ENCODE measurements at regions not wholly inside any gene's neighbourhood (a gene's known extent, or its start where the extent isn't known, plus 50 kb on each side); places are given as distances from the start of the nearest gene placed in this dataset.
"Not testable (repeated sequence)": the region's sequence is repeated elsewhere in the genome, so short reads cannot be mapped to it uniquely, and the experiment has no call there.

DNA sequence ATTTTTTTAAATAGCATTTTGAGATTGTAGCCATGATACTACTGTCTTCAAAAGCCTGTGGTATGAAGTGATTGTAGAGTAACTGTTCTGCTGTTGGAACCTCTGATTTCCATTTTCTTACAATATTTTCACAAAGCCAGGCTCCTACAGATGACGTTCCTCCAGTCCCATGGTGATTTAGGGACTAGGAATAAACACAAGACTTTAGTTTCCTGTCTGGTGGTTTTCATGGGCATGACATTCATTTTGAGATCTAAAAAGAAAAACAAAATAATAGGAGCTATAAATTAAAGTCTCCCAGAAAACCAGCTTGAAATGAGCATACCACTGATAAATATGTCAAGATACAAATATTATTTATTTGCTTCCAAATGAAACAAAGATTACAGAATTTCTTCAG is 1223.5 kb upstream of the CELF4 start:
- DNase-seq = no peak

DNA sequence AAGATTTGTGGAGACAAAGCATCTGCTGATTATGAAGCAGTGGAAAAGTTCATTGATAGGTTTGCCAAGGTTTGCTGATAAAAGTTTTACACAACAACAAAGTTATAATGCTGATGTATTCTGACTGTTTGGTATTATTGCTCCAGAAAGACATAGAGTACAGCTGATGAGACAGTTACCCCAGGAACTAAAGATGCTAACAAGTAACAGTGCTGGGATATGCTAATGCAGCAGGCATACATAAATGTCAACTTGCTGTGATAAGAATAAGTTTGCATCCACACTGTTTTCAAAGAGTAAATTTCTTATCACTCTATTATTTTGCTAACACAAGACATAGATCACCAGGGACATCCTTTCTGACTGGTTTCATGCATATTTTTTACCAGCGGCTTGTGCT is 1221.3 kb upstream of the CELF4 start:
- DNase-seq = no peak

DNA sequence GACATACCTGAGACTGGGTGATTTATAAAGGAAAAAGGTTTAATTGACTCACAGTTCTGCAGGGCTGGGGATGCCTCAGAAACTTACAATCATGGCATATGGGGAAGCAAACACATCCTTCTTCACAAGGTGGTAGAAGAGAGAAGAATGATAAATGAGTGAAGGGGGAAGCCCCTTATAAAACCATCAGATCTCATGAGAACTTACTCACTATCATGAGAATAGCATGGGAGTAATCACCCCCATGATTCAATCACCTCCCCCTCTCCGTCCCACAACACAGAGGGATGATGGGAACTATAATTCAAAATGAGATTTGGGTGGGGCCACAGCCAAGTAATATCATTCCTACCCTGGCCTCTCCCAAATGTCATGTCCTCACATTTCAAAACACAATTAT is 1206.0 kb upstream of the CELF4 start:
- DNase-seq = not testable (repeated sequence)

- no peak for DNase-seq
Observed at GRCh38 chr18:38768504-38768903, 1202.9 kb upstream of the CELF4 start.

GRCh38 chr18:38759457-38759856 is 1193.9 kb upstream of the CELF4 start:
- no peak for DNase-seq

DNA sequence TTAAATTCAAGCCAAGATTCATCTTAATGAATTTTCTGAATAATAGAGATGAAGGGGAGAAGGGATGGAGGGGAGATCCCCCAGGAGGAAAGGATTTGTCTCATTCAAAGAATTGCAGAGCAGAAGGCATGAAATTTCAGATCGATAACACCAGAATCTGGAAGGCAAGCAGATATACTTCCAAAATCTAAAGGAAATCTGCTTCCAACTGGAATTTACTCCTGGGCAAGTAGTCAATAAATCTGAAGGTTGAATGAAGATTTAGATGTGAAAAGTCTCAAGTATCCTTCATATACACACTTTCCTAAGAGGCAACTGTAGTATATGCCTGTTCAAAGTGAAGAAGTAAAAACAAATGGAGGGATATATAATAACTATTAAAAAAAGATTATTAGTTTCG is 1190.8 kb upstream of the CELF4 start:
- DNase-seq = no peak

DNA sequence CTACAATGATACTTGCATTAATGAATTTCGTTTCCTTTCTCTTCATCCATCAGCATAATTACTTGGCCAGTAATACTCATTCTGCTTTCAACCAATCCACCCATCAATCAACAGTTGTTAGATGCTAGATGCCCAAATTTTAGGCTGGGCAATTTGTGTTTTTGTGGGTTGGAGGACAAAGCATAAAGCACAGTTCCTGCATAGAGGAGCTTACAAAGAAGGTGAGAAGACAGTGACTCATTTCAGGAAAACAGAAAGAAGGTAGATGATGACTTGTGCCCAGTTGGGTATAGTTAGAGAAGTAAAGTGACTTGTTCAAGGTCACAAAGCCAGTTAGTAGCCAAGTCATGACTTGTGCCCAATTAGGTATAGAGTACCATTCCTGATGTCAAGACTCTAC is 1186.8 kb upstream of the CELF4 start:
- no peak for DNase-seq

GRCh38 chr18:38751898-38752297 is 1186.3 kb upstream of the CELF4 start:
- no peak for DNase-seq

DNA sequence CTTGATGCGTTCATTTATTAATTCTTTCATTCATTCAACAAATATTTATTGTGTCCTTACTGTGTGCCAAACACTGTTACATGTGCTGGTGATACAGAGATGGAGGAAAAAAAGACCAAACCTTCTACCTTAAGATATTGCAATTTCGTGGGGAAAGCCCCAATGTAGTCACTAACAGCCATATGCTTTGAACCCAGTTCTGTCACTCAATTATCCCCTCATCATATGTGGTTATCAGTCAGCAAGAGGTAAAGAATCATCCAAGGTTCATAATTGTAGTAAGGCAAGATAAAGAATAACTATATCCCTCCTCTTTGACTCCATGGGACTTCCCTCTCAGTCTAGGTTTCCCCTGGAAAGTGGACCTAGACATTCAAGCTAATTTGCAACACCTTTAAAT is 1185.6 kb upstream of the CELF4 start:
- no peak for DNase-seq

- DNase-seq = no peak
Observed at GRCh38 chr18:38750751-38751150, 1185.2 kb upstream of the CELF4 start.

GRCh38 chr18:38747153-38747552 is 1181.6 kb upstream of the CELF4 start:
- DNase-seq = no peak

GRCh38 chr18:38720181-38720580 is 1154.6 kb upstream of the CELF4 start:
- DNase-seq = not testable (repeated sequence)

DNA sequence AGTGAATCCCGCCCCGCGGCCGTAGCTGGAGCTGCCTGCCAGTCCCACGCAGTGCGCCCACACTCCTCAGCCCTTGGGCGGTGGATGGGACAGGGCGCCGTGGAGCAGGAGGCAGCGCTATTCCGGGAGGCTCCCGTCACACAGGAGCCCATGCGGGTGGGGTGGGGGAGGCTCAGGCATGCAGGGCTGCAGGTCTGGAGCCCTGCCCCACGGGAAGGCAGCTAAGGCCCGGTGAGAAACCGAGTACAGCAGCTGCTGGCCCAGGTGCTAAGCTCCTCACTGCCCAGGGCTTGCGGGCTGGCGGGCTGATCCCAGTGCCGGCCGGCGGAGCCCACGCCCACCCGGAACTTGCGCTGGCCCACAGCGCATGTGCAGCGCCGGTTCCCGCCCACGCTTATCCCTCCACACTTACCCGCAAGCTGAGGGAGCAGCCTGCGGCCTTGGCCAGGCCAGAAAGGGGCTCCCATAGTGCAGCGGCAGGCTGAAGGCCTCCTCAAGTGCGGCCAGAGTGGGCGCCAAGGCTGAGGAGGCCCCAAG is 1152.8 kb upstream of the CELF4 start:
- no peak for DNase-seq

DNA sequence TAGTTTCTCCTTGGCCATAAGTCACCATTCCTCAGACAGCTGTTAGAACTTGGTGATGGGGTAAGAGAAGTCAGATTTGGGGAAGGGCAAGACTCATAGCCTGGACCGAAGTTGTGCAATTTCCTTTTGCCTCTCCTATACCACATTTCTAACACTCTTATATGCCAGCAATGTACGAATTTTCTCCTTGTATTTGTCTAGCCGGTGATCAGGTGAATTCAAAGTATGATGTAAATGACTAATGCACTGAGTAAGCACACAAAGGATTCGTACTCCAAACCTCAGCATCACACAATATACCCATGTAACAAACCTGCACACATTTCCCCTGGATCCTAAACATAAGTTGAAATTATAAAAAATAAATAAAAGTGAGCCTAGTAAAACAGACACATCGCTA is 1143.5 kb upstream of the CELF4 start:
- DNase-seq = no peak

DNA sequence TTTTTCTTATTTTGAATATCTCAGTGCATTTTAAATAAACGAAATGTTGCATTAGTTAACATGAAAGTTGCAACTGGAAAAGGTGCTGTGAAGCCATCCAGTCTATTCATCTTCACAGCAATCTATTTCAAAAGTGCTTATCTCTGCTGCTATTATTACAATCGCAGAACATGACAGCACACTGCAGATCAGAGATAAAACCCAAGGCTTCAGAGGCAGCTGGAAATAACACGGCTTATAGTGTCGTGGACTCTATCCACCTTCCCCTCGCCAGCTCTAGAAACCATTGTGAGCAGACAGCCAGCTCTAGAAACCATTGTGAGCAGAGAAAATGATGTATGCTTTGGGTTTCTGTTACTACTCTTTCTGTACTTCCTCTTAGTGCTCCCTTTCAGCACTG is 1140.8 kb upstream of the CELF4 start:
- DNase-seq = no peak

GRCh38 chr18:38698088-38698487 is 1132.5 kb upstream of the CELF4 start:
- no peak for DNase-seq

GRCh38 chr18:38695559-38696280 is 1130.1 kb upstream of the CELF4 start:
- DNase-seq = no peak

- no peak for DNase-seq
Observed at GRCh38 chr18:38693104-38693503, 1127.5 kb upstream of the CELF4 start.

GRCh38 chr18:38690626-38691025 is 1125.0 kb upstream of the CELF4 start:
- DNase-seq = no peak

GRCh38 chr18:38688416-38688815 is 1122.8 kb upstream of the CELF4 start:
- no peak for DNase-seq

DNA sequence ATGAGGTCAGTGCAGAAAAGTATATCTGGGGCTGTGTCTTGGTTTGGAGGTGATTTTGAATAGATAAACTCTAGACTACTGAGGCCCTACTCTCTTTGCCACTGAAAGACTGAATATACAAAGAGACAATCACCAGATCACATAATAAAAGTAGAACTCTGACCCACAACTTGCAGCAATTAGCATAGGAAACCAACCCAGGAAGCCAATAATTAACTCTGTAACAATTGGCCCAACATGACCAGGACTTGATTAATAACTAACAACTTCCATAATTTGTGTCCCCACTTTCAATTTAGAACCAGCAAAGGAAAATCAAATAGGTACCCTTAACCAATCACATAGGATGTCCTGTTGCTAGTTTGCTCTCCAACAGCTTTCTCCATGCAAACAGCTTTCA is 1104.9 kb upstream of the CELF4 start:
- no peak for DNase-seq

- no peak for DNase-seq
Observed at GRCh38 chr18:38664929-38665328, 1099.3 kb upstream of the CELF4 start.

DNA sequence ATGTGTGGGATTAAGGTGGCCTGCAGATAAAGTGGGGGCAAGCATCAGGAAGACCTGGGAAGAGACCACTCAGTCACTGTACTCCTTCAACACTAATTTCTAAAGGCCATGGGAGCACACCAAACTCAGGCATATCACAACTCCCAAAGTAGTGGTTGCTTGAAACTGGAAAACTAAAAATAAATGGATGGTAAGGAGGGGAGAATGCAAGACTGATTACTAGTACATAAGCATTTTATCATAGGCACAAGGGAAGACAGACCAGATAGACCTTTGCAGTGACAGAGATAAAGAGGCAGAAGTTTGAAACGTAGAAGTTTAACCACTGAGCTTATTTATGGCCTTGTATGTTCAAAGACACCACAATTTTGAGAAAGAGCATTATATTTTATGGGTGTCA is 1098.1 kb upstream of the CELF4 start:
- DNase-seq = no peak

GRCh38 chr18:38663270-38663669 is 1097.7 kb upstream of the CELF4 start:
- DNase-seq = no peak

DNA sequence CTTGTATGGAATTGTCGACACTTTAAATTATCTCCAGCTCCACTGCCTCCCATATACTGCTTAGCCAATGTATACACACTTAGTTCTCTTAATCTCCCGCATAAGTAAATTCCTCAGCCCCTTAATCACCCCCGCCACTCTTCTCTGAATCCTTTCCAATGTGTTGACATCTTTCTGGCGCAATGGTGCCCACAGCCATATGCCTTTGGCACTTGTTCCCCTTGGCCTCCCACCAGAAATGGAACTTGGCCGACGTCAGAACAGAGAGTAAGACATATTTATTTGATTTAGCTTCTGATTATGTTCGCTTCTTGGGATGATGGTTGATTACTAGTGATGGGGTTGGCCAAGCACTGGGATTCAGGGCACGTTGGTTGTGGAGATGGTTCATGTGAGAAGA is 1089.3 kb upstream of the CELF4 start:
- no peak for DNase-seq

Data from CD4-positive, alpha-beta T cell treated with Interleukin-17A for 4 hours (primary cell).